ENCODE measurements at regions not wholly inside any gene's neighbourhood (a gene's known extent, or its start where the extent isn't known, plus 50 kb on each side); places are given as distances from the start of the nearest gene placed in this dataset.

DNA sequence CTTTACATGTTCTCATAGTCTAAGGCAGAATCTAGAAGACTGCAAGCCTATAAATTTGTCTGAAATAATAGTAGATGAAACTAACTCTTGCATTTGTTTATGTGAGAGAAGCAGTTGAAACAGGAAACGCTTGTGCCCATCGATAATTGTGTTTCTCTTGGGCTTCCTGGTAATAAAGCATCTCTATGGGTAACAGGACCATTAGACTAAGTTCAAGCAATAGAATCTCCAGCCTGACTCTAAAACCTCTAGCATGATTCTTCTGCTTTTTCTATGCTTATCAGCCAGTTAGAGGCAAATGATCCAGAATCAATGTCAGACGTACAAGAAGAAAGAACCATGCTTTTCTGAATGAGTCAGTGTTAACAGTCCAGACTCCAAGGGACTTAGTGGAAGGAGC, 1734.4 kb downstream of the LRRC4C start:
- no peak for TF ChIP-seq Cebpa-rat (IDR thresholded peaks at IDR 0.05)
- H3K4me2 ChIP-seq = no peak overlapping the region
- no peak overlapping the region for H3K27ac ChIP-seq
- H3K4me1 ChIP-seq = no peaks in the 10 kb centered on the region
- H3K4me3 ChIP-seq = no peak overlapping the region
- no peak overlapping the region for H3K9ac ChIP-seq
- no peaks in the 10 kb centered on the region for H3K9me3 ChIP-seq (replicated peaks in 1 of 11)
- no peaks in the 10 kb centered on the region for H3K36me3 ChIP-seq
- no peaks in the 10 kb centered on the region for H3K27me3 ChIP-seq
- no peaks in the 10 kb centered on the region for H4K20me1 ChIP-seq

DNA sequence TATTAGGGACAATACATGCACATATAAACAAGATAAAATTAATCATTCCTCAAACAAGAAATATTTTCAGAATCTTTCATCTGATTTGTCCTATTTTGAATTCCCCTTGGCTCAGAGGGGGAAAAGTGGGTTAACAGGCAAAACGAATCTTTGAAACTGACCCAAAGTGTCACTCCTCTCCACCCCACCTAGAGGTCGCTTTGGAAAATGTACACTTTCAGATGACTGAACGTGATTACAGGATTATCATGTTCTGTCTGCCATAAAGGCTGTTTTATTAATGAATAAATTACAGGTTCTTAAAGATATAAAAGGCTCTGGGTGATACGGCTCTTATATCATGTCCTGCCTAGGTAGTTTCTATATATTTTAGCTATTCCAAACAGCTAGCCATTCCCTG, 1735.0 kb downstream of the LRRC4C start:
- Histone ChIP-seq H3K4me2 (no peak overlapping the region), H3K4me3 (no peak overlapping the region), H3K27me3 (no peaks in the 10 kb centered on the region), H4K20me1 (no peaks in the 10 kb centered on the region), H3K27ac (no peak overlapping the region), H3K9ac (no peak overlapping the region), H3K4me1 (no peaks in the 10 kb centered on the region), H3K9me3 (replicated peaks in 1 of 11) (no peaks in the 10 kb centered on the region), H3K36me3 (no peaks in the 10 kb centered on the region)
- TF ChIP-seq Cebpa-rat (IDR thresholded peaks at IDR 0.05) = no peak

DNA sequence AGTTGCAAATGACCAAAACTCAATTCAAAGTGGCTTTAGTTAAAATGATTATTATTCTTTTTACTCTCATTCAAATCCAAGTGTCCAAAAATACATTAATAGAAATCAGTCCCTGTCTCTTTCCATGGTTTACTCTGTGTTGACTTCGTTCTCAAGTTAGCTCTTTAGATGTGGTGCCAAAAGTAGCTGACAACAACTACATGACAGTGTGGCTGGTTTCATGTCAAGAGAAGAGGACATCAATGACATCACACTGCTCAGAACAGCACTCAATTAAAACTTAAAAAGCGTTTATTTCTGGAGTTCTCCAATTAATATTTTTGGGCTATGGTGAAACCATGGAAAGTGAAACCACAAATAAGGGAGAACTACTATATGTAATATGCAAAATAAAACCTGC, 1746.9 kb downstream of the LRRC4C start:
- Histone ChIP-seq H3K4me2 (no peak overlapping the region), H3K9me3 (replicated peaks in 1 of 11) (0 out of 22 replicates have a peak, but pooled peaks cover 0 to 5% (median 0%) of the 10 kb centered on the region in 11 experiments), H3K36me3 (no peaks in the 10 kb centered on the region), H3K4me1 (no peaks in the 10 kb centered on the region), H3K4me3 (no peak overlapping the region), H3K27ac (no peak overlapping the region), H4K20me1 (no peaks in the 10 kb centered on the region), H3K9ac (no peak overlapping the region), H3K27me3 (no peaks in the 10 kb centered on the region)
- TF ChIP-seq Cebpa-rat (IDR thresholded peaks at IDR 0.05) = no peak

DNA sequence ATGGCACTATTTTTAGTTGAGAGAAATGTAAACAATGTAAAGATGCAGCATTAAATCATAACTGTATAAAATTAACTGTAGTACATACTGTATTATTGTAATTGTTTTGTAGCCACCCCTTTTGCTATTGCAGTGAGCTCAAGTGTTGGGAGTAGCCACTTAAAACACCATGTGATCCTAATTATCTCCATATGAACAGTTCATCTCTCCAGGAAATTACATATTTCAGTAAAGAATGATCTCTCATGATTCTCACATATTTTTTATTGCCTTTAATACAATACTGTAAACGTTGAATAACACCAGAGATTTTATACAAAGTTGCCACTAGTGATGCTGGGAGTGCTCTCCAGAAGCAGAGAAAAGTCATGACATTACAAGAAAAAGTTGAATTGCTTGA, 1768.6 kb downstream of the LRRC4C start:
- TF ChIP-seq Cebpa-rat (IDR thresholded peaks at IDR 0.05) = no peak
- Histone ChIP-seq H3K4me3 (no peak overlapping the region), H3K9me3 (replicated peaks in 1 of 11) (no peaks in the 10 kb centered on the region), H3K4me1 (no peaks in the 10 kb centered on the region), H3K27me3 (no peaks in the 10 kb centered on the region), H3K9ac (no peak overlapping the region), H3K27ac (no peak overlapping the region), H3K4me2 (no peak overlapping the region), H3K36me3 (no peaks in the 10 kb centered on the region), H4K20me1 (peaks cover 0 to 4% (median 0%) of the 10 kb centered on the region in 11 experiments; a peak in 1 of 22 replicates)

DNA sequence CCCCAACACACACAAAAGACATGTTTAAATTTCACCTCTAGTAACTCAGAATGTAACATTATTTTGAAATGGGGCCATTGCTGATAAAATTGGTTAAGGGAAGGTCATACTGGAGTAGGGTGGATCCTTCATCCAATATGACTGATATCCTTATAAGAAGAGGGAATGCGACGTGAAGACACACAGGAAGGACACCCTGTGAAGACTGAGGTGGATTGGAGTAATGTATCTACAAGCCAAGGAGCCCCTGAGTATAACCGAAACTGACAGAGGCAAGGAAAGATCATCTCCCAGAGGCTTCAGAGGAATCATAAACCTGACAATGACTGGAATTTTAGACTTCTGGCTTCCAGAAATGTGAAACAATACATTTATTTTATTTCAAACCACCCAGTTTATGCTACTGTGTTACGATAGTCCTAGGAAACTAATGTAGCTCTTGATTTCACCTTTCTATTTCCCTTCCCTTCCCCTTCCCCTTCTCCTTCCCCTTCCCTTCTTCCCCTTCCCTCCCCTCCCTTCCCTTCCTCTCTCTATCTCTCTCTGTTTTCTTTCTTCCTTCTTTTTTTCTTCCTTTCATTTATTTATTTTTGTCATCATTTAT, 1775.4 kb downstream of the LRRC4C start:
- no peaks in the 10 kb centered on the region for H3K27me3 ChIP-seq
- H3K4me1 ChIP-seq = no peaks in the 10 kb centered on the region
- H3K4me2 ChIP-seq = no peak overlapping the region
- no peak for TF ChIP-seq Cebpa-rat (IDR thresholded peaks at IDR 0.05)
- H3K4me3 ChIP-seq = no peak overlapping the region
- no peak overlapping the region for H3K9ac ChIP-seq
- peaks cover 17 to 28% (median 19%) of the 10 kb centered on the region in 11 experiments for H3K9me3 ChIP-seq (replicated peaks in 1 of 11)
- H4K20me1 ChIP-seq = no peaks in the 10 kb centered on the region
- no peaks in the 10 kb centered on the region for H3K36me3 ChIP-seq
- no peak overlapping the region for H3K27ac ChIP-seq

DNA sequence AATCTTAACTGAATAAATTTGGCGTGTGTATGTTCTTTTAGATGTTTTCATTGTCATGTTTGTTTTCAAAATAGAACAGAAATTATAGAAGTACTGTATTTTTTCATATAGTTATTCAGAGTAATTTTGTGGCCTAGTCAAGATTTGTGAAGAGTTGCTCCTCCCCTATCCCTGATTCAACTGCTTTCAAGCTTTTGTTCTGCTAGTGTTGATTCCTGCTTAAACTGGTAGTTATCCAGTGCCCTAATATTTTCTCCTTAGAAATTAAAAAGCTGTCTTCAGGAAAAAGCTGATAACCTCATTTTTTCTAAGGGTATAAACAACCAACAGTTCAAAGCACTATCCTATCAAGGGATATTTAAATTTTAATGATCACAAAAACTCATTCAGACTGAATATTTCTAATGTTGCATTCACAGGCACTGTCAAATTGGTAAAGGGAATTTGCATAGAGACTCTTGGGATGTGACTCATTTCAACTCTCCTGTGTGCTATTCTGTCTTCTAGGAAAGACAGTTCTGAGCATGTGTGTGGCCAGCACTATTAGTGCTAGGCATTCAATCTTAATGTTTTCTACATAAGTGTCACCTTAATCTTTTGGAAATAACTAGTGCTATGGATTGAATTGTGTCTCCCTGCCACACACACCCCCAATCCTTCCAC, 1776.0 kb downstream of the LRRC4C start:
- no peak for TF ChIP-seq Cebpa-rat (IDR thresholded peaks at IDR 0.05)
- H3K9ac ChIP-seq = no peak overlapping the region
- H3K36me3 ChIP-seq = no peaks in the 10 kb centered on the region
- H3K27ac ChIP-seq = no peak overlapping the region
- H3K27me3 ChIP-seq = no peaks in the 10 kb centered on the region
- no peak overlapping the region for H3K4me3 ChIP-seq
- H4K20me1 ChIP-seq = no peaks in the 10 kb centered on the region
- no peaks in the 10 kb centered on the region for H3K4me1 ChIP-seq
- H3K9me3 ChIP-seq (replicated peaks in 1 of 11) = peaks cover 17 to 29% (median 21%) of the 10 kb centered on the region in 11 experiments
- no peak overlapping the region for H3K4me2 ChIP-seq

DNA sequence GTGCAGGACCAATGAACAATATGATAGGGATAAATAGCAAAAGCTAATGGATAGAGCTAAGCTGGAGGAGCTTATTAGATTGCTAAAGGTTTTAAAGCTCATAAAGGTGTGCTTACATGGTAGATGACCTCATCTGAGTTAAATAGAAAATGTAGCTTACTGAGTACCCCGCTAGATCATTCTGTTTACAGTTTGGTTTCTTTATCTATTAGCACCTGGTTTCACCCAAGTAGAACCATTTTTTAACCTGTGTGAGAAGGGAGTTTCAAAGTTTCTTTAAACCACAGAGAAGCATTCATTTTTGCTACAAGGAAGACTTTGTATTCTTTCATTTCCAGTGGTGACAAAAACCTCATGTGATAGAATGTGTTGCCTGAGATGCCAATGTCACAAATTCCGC, 1778.0 kb downstream of the LRRC4C start:
- peaks cover 17 to 29% (median 21%) of the 10 kb centered on the region in 11 experiments for H3K9me3 ChIP-seq (replicated peaks in 1 of 11)
- H3K36me3 ChIP-seq = no peaks in the 10 kb centered on the region
- no peak overlapping the region for H3K27ac ChIP-seq
- no peak overlapping the region for H3K4me2 ChIP-seq
- H3K4me1 ChIP-seq = no peaks in the 10 kb centered on the region
- H3K9ac ChIP-seq = no peak overlapping the region
- TF ChIP-seq Cebpa-rat (IDR thresholded peaks at IDR 0.05) = no peak
- H3K27me3 ChIP-seq = no peaks in the 10 kb centered on the region
- H4K20me1 ChIP-seq = no peaks in the 10 kb centered on the region
- H3K4me3 ChIP-seq = no peak overlapping the region

DNA sequence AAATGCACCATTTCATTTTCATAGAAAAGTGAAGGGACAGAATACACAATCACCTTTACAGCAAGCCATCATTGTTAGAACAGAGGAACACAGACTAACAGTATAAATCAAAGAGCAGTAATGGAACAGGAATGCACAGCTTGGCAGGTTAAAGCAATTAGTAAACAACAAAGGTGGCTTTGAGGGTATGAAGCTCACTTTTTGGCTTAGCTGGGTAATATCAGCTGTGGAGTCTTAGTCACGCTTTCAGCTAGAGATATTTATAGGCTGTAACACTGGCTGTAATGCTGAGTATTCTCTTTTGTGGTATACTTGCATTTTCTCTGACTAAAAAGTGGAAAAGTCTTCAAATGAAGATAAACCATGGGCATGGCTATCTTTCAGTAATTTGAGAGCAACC, 1780.5 kb downstream of the LRRC4C start:
- Histone ChIP-seq H3K4me2 (no peak overlapping the region), H3K4me1 (no peaks in the 10 kb centered on the region), H3K27ac (no peak overlapping the region), H3K9me3 (replicated peaks in 1 of 11) (peaks cover 17 to 29% (median 21%) of the 10 kb centered on the region in 11 experiments), H3K9ac (no peak overlapping the region), H3K36me3 (no peaks in the 10 kb centered on the region), H4K20me1 (no peaks in the 10 kb centered on the region), H3K4me3 (no peak overlapping the region), H3K27me3 (no peaks in the 10 kb centered on the region)
- no peak for TF ChIP-seq Cebpa-rat (IDR thresholded peaks at IDR 0.05)

DNA sequence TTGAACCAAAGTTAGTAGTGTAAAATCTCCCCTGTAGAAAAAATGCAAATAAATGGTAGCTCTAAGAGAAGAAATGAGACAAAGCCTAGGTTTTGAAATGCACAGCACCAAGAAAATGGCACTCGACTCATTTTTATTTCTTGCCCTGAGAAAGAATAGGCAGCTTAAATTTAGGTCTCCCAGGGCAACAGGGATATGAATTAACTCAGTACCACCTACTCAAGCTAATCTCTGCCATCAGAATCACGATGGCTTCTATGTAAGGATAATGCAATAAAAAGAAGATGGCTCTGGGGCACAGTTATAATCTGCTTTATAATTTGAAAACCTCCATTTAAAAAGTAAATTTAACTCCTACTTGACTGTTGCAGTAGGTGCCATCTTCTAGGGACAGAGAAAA, 1784.3 kb downstream of the LRRC4C start:
- Histone ChIP-seq H3K4me3 (no peak overlapping the region), H3K4me2 (no peak overlapping the region), H3K36me3 (no peaks in the 10 kb centered on the region), H3K9me3 (replicated peaks in 1 of 11) (peaks cover 8 to 14% (median 12%) of the 10 kb centered on the region in 11 experiments), H3K27ac (no peak overlapping the region), H4K20me1 (no peaks in the 10 kb centered on the region), H3K4me1 (no peaks in the 10 kb centered on the region), H3K27me3 (no peaks in the 10 kb centered on the region), H3K9ac (no peak overlapping the region)
- TF ChIP-seq Cebpa-rat (IDR thresholded peaks at IDR 0.05) = no peak

DNA sequence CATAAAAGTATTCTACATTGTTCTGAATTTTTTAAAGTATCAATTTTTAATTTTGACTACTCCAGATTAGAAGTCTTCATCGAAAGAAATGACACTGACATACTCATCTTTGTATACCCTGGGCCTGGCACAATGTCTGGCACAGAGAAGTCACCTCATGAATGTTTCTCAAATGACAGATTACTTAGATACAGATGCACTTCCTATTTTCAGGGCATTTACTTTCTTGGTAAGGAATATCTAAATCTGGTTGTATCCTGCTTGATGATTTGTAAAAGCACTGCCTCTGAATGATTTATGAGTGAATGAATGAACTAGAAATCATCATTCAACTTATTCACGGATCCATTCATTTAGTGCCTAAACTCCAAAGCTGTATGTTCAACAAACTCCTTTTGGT, 1784.7 kb downstream of the LRRC4C start:
- Histone ChIP-seq H3K4me2 (no peak overlapping the region), H3K36me3 (no peaks in the 10 kb centered on the region), H3K4me1 (no peaks in the 10 kb centered on the region), H3K4me3 (no peak overlapping the region), H3K9me3 (replicated peaks in 1 of 11) (peaks cover 4 to 10% (median 8%) of the 10 kb centered on the region in 11 experiments), H3K27ac (no peak overlapping the region), H4K20me1 (no peaks in the 10 kb centered on the region), H3K27me3 (no peaks in the 10 kb centered on the region), H3K9ac (no peak overlapping the region)
- no peak for TF ChIP-seq Cebpa-rat (IDR thresholded peaks at IDR 0.05)

All from BLaER1 treated with 17β-estradiol and CSF1 and Interleukin-3, amounts not matched to agents 10 nM and 100 nM (cell line).